DOHH2 (cell line): ENCODE measurements at regions not wholly inside any gene's neighbourhood (a gene's known extent, or its start where the extent isn't known, plus 50 kb on each side); places are given as distances from the start of the nearest gene placed in this dataset.

Experiments
- H3F3A ChIP-seq: fragments of 200-600 bp; sonication (generic), shearing (Covaris generic); 2 replicates; pipeline ENCODE4 v1.6.0; 2016; ENCODE audit warnings: antibody characterized with exemption, mild to moderate bottlenecking; ENCODE audit not compliant: control insufficient read depth, insufficient read depth
- H3K27ac ChIP-seq: fragments of 200-600 bp; sonication (generic); 2 replicates; pipeline ENCODE4 v1.5.1; 2014; ENCODE audit warnings: low read depth, mild to moderate bottlenecking, low read length, moderate library complexity
- H3K27me3 ChIP-seq: fragments of 200-600 bp; sonication (generic); 2 replicates; pipeline ENCODE4 v1.6.1; 2014; ENCODE audit warnings: mild to moderate bottlenecking, low read length, mixed read lengths; ENCODE audit not compliant: control insufficient read depth
- H3K36me3 ChIP-seq: fragments of 200-600 bp; sonication (generic); 2 replicates; pipeline ENCODE4 v1.6.1; 2014; ENCODE audit warnings: mild to moderate bottlenecking, low read length, moderate library complexity, mixed read lengths; ENCODE audit not compliant: control insufficient read depth
- H3K4me1 ChIP-seq: fragments of 200-600 bp; sonication (generic); 2 replicates; pipeline ENCODE4 v1.6.1; 2014; ENCODE audit warnings: mild to moderate bottlenecking, low read length, mixed read lengths; ENCODE audit not compliant: control insufficient read depth
- H3K4me2 ChIP-seq: fragments of 200-600 bp; sonication (generic); 2 replicates; pipeline ENCODE4 v1.6.0; 2014; ENCODE audit warnings: mild to moderate bottlenecking, low read length, moderate library complexity
- H3K4me3 ChIP-seq: fragments of 200-600 bp; sonication (generic); 2 replicates; pipeline ENCODE4 v1.5.1; 2014; ENCODE audit warnings: mild to moderate bottlenecking, low read length, mixed read lengths
- H3K79me2 ChIP-seq: fragments of 200-600 bp; sonication (generic); 2 replicates; pipeline ENCODE4 v1.6.1; 2014; ENCODE audit warnings: mild to moderate bottlenecking, low read length, mixed read lengths; ENCODE audit not compliant: control insufficient read depth
- H3K9me2 ChIP-seq: fragments of 200-600 bp; sonication (generic); replicated peaks from 2 replicates; pipeline ENCODE4 v1.6.1; 2014; ENCODE audit warnings: mild to moderate bottlenecking, low read length, mixed read lengths; ENCODE audit not compliant: control insufficient read depth
- H3K9me3 ChIP-seq: fragments of 200-600 bp; sonication (generic); 2 replicates; pipeline ENCODE4 v1.6.1; 2014; ENCODE audit warnings: antibody characterized with exemption, low read length, mixed read lengths; ENCODE audit not compliant: control insufficient read depth, insufficient read depth
- H4K20me1 ChIP-seq: fragments of 200-600 bp; sonication (generic); 2 replicates; pipeline ENCODE4 v1.6.0; 2014; ENCODE audit warnings: low read depth, mild to moderate bottlenecking, antibody characterized with exemption, low read length, moderate library complexity; ENCODE audit not compliant: control insufficient read depth, insufficient read depth
- CTCF ChIP-seq: fragments of 200-600 bp; sonication (generic); IDR thresholded peaks from one replicate; pipeline ENCODE4 v1.5.1; 2014; ENCODE audit warnings: antibody characterized with exemption, mild to moderate bottlenecking, low read depth, low read length; ENCODE audit not compliant: poor library complexity, severe bottlenecking
- EZH2phosphoT487 ChIP-seq: fragments of 200-600 bp; sonication (generic); IDR thresholded peaks from 2 replicates; pipeline ENCODE4 v1.6.1; 2017; ENCODE audit warnings: borderline replicate concordance, mild to moderate bottlenecking, antibody characterized with exemption, low read length, moderate library complexity, mixed read lengths

- H3K27ac ChIP-seq = no peak overlapping the region
- no peaks in the 10 kb centered on the region; the same call in 1 of the 2 replicates for H3K4me1 ChIP-seq
- H3K36me3 ChIP-seq = no peaks in the 10 kb centered on the region
- TF ChIP-seq EZH2phosphoT487 (no peak), CTCF (no peak)
- no peaks in the 10 kb centered on the region; the same call in 1 of the 2 replicates for H3K9me3 ChIP-seq
- H3K4me3 ChIP-seq = no peak overlapping the region
- no peaks in the 10 kb centered on the region for H3F3A ChIP-seq
- no peaks in the 10 kb centered on the region for H4K20me1 ChIP-seq
- no peaks in the 10 kb centered on the region for H3K9me2 ChIP-seq
- H3K27me3 ChIP-seq = no peaks in the 10 kb centered on the region
- H3K79me2 ChIP-seq = no peaks in the 10 kb centered on the region
- H3K4me2 ChIP-seq = no peak overlapping the region
Observed at GRCh38 chr10:65544756-65545155, 1381.1 kb upstream of the LRRTM3 start.

GRCh38 chr10:65548001-65548400 lies 1377.8 kb upstream of the LRRTM3 start:
- Histone ChIP-seq H3K27ac (no peak overlapping the region), H3K9me2 (no peaks in the 10 kb centered on the region), H3K4me1 (no peaks in the 10 kb centered on the region; the same call in 1 of the 2 replicates), H3F3A (no peaks in the 10 kb centered on the region), H3K27me3 (no peaks in the 10 kb centered on the region), H4K20me1 (no peaks in the 10 kb centered on the region), H3K9me3 (no peaks in the 10 kb centered on the region; the same call in 1 of the 2 replicates), H3K36me3 (no peaks in the 10 kb centered on the region), H3K4me3 (no peak overlapping the region), H3K79me2 (no peaks in the 10 kb centered on the region), H3K4me2 (no peak overlapping the region)
- TF ChIP-seq CTCF (no peak), EZH2phosphoT487 (no peak)

- Histone ChIP-seq H3K4me3 (no peak overlapping the region), H4K20me1 (no peaks in the 10 kb centered on the region)
- TF ChIP-seq EZH2phosphoT487 (no peak), CTCF (no peak)
Observed at GRCh38 chr10:65550761-65551160, 1375.1 kb upstream of the LRRTM3 start.

More at GRCh38 chr10:65550761-65551160, 1375.1 kb upstream of the LRRTM3 start:
- H3K4me1 ChIP-seq = no peaks in the 10 kb centered on the region; the same call in 1 of the 2 replicates
- no peaks in the 10 kb centered on the region for H3K79me2 ChIP-seq
- H3K36me3 ChIP-seq = no peaks in the 10 kb centered on the region
- H3K9me2 ChIP-seq = no peaks in the 10 kb centered on the region
- no peaks in the 10 kb centered on the region for H3F3A ChIP-seq
- no peak overlapping the region for H3K4me2 ChIP-seq
- H3K27me3 ChIP-seq = no peaks in the 10 kb centered on the region
- H3K27ac ChIP-seq = no peak overlapping the region
- H3K9me3 ChIP-seq = no peaks in the 10 kb centered on the region
